ENCODE measurements at regions not wholly inside any gene's neighbourhood (a gene's known extent, or its start where the extent isn't known, plus 50 kb on each side); places are given as distances from the start of the nearest gene placed in this dataset.

DNA sequence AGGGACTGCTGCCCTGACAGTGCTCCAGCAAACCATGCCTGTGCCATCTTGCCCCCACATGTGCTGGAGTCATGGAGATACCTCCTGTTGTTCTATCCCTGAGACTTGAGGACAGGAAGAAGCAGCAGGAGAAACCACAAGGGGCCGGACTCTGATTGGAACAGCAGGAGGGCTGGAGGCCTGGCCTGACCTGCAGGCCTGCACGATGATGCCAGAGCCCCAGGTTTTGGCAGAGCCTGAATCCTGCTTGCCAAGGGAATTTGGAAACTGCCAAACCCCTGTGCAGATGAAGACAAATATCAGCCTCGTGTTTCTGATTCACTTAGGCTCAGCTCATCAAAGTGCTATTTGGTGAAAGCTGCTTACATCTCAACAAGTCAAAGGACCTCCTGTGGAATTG, 177.6 kb downstream of the MAFB start:
- Histone ChIP-seq H3K9me2 (replicated peaks; ENCODE audit: low read depth, low read length) (no peaks in the 10 kb centered on the region), H2AFZ (ENCODE audit: low read length) (no peak overlapping the region), H3K27me3 (ENCODE audit: insufficient read depth, low read length, poor library complexity, severe bottlenecking) (no peaks in the 10 kb centered on the region), H3K79me2 (ENCODE audit: insufficient read depth, low read length) (no peaks in the 10 kb centered on the region), H4K20me1 (ENCODE audit: insufficient read depth, low read length, poor library complexity, severe bottlenecking) (no peaks in the 10 kb centered on the region), H3K9ac (ENCODE audit: low read depth, low read length, poor library complexity, severe bottlenecking) (no peak overlapping the region), H3K4me2 (ENCODE audit: low read depth, low read length, poor library complexity, severe bottlenecking) (no peak overlapping the region), H3F3A (ENCODE audit: low read depth) (no peaks in the 10 kb centered on the region), H3K4me1 (ENCODE audit: insufficient read depth, low read length, poor library complexity, severe bottlenecking) (no peaks in the 10 kb centered on the region), H3K36me3 (ENCODE audit: insufficient read depth, low read length) (no peaks in the 10 kb centered on the region), H3K4me3 (ENCODE audit: low read length, poor library complexity, severe bottlenecking) (no peak overlapping the region), H3K9me3 (ENCODE audit: insufficient read depth, low read depth, low read length) (no peaks in the 10 kb centered on the region)
- TF ChIP-seq EZH2phosphoT487 (IDR thresholded peaks at IDR 0.05; ENCODE audit: borderline replicate concordance), result no peak
- TF ChIP-seq, protein P1, sequence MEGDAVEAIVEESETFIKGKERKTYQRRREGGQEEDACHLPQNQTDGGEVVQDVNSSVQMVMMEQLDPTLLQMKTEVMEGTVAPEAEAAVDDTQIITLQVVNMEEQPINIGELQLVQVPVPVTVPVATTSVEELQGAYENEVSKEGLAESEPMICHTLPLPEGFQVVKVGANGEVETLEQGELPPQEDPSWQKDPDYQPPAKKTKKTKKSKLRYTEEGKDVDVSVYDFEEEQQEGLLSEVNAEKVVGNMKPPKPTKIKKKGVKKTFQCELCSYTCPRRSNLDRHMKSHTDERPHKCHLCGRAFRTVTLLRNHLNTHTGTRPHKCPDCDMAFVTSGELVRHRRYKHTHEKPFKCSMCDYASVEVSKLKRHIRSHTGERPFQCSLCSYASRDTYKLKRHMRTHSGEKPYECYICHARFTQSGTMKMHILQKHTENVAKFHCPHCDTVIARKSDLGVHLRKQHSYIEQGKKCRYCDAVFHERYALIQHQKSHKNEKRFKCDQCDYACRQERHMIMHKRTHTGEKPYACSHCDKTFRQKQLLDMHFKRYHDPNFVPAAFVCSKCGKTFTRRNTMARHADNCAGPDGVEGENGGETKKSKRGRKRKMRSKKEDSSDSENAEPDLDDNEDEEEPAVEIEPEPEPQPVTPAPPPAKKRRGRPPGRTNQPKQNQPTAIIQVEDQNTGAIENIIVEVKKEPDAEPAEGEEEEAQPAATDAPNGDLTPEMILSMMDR (conservative IDR thresholded peaks at IDR 0.05; ENCODE audit: low read length), result no peak

GRCh38 chr20:40510622-40511021, 178.4 kb downstream of the MAFB start:
- no peaks in the 10 kb centered on the region for H3K27me3 ChIP-seq (ENCODE audit: insufficient read depth, low read length, poor library complexity, severe bottlenecking)
- H3K9ac ChIP-seq (ENCODE audit: low read depth, low read length, poor library complexity, severe bottlenecking), result no peak overlapping the region
- no peaks in the 10 kb centered on the region for H3K36me3 ChIP-seq (ENCODE audit: insufficient read depth, low read length)
- no peaks in the 10 kb centered on the region for H4K20me1 ChIP-seq (ENCODE audit: insufficient read depth, low read length, poor library complexity, severe bottlenecking)
- H3K4me2 ChIP-seq (ENCODE audit: low read depth, low read length, poor library complexity, severe bottlenecking), result no peak overlapping the region
- no peaks in the 10 kb centered on the region for H3K9me3 ChIP-seq (ENCODE audit: insufficient read depth, low read depth, low read length)
- no peak overlapping the region for H2AFZ ChIP-seq (ENCODE audit: low read length)
- no peaks in the 10 kb centered on the region for H3K9me2 ChIP-seq (replicated peaks; ENCODE audit: low read depth, low read length)
- no peak for TF ChIP-seq EZH2phosphoT487 (IDR thresholded peaks at IDR 0.05; ENCODE audit: borderline replicate concordance)
- TF ChIP-seq, protein P1 (conservative IDR thresholded peaks at IDR 0.05; ENCODE audit: low read length), result no peak
- no peaks in the 10 kb centered on the region for H3K4me1 ChIP-seq (ENCODE audit: insufficient read depth, low read length, poor library complexity, severe bottlenecking)
- H3K4me3 ChIP-seq (ENCODE audit: low read length, poor library complexity, severe bottlenecking), result no peak overlapping the region
- H3F3A ChIP-seq (ENCODE audit: low read depth), result no peaks in the 10 kb centered on the region
- H3K79me2 ChIP-seq (ENCODE audit: insufficient read depth, low read length), result no peaks in the 10 kb centered on the region

GRCh38 chr20:40508821-40509220, 180.2 kb downstream of the MAFB start:
- Histone ChIP-seq H3K9ac (ENCODE audit: low read depth, low read length, poor library complexity, severe bottlenecking) (no peak overlapping the region), H3K4me2 (ENCODE audit: low read depth, low read length, poor library complexity, severe bottlenecking) (no peak overlapping the region), H3K79me2 (ENCODE audit: insufficient read depth, low read length) (no peaks in the 10 kb centered on the region), H3K36me3 (ENCODE audit: insufficient read depth, low read length) (no peaks in the 10 kb centered on the region), H3K9me3 (ENCODE audit: insufficient read depth, low read depth, low read length) (no peaks in the 10 kb centered on the region), H3K27me3 (ENCODE audit: insufficient read depth, low read length, poor library complexity, severe bottlenecking) (no peaks in the 10 kb centered on the region), H3K9me2 (replicated peaks; ENCODE audit: low read depth, low read length) (no peaks in the 10 kb centered on the region), H3K4me3 (ENCODE audit: low read length, poor library complexity, severe bottlenecking) (no peak overlapping the region), H2AFZ (ENCODE audit: low read length) (no peak overlapping the region), H4K20me1 (ENCODE audit: insufficient read depth, low read length, poor library complexity, severe bottlenecking) (no peaks in the 10 kb centered on the region), H3F3A (ENCODE audit: low read depth) (no peaks in the 10 kb centered on the region), H3K4me1 (ENCODE audit: insufficient read depth, low read length, poor library complexity, severe bottlenecking) (no peaks in the 10 kb centered on the region)
- TF ChIP-seq EZH2phosphoT487 (IDR thresholded peaks at IDR 0.05; ENCODE audit: borderline replicate concordance), result no peak

DNA sequence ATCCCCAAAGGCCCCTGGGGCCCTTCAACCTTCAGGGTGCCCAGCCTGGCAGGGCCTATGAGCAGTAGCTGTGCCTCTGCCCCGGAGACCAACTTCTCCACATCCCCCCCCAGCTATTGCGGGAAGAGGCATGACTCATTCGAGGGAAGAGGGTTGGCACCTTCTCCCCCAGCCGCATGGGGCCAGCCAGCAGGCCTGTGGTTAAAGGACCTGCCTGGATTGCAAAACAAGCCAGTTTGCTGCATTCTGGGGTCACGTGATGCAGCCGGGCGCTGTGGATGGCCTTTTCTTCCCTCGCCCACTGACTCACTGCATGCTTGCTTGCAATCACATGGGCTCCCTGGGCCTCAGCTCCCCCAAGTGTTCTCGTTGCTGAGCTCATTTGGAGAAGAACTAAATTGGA, 182.5 kb downstream of the MAFB start:
- Histone ChIP-seq H3K9ac (ENCODE audit: low read depth, low read length, poor library complexity, severe bottlenecking) (no peak overlapping the region), H3K9me2 (replicated peaks; ENCODE audit: low read depth, low read length) (no peaks in the 10 kb centered on the region), H3K27me3 (ENCODE audit: insufficient read depth, low read length, poor library complexity, severe bottlenecking) (no peaks in the 10 kb centered on the region), H2AFZ (ENCODE audit: low read length) (no peak overlapping the region), H3K36me3 (ENCODE audit: insufficient read depth, low read length) (no peaks in the 10 kb centered on the region), H4K20me1 (ENCODE audit: insufficient read depth, low read length, poor library complexity, severe bottlenecking) (no peaks in the 10 kb centered on the region), H3K79me2 (ENCODE audit: insufficient read depth, low read length) (no peaks in the 10 kb centered on the region), H3K4me3 (ENCODE audit: low read length, poor library complexity, severe bottlenecking) (no peak overlapping the region), H3F3A (ENCODE audit: low read depth) (no peaks in the 10 kb centered on the region), H3K4me2 (ENCODE audit: low read depth, low read length, poor library complexity, severe bottlenecking) (no peak overlapping the region), H3K4me1 (ENCODE audit: insufficient read depth, low read length, poor library complexity, severe bottlenecking) (no peaks in the 10 kb centered on the region), H3K9me3 (ENCODE audit: insufficient read depth, low read depth, low read length) (no peaks in the 10 kb centered on the region)
- TF ChIP-seq, protein P1 (conservative IDR thresholded peaks at IDR 0.05; ENCODE audit: low read length), result no peak
- TF ChIP-seq EZH2phosphoT487 (IDR thresholded peaks at IDR 0.05; ENCODE audit: borderline replicate concordance), result no peak
